Right ventricle myocardium inferior (tissue), 1 donor: ENCODE measurements at regions not wholly inside any gene's neighbourhood (a gene's known extent, or its start where the extent isn't known, plus 50 kb on each side); places are given as distances from the start of the nearest gene placed in this dataset.

ENCODE experiments used
- ATAC-seq: fragments of 200-7000 bp; cut with Tn5 transposase; one replicate; pipeline ENCODE4 v1.9.1; 2020; ENCODE audit warnings: mild to moderate bottlenecking, moderate library complexity
- DNase-seq: peaks from one replicate; pipeline ENCODE4 v3.0.0; 2021; ENCODE audit errors: missing footprints
- intact Hi-C: fragments of 100-400 bp; cut with DNase I; formaldehyde crosslinking; loops from one replicate; pipeline ENCODE4 v1.11.0; 2022
- donor health status: DM: no; HTN: yes; CAD: no; lungs with severe emphysema.

DNA sequence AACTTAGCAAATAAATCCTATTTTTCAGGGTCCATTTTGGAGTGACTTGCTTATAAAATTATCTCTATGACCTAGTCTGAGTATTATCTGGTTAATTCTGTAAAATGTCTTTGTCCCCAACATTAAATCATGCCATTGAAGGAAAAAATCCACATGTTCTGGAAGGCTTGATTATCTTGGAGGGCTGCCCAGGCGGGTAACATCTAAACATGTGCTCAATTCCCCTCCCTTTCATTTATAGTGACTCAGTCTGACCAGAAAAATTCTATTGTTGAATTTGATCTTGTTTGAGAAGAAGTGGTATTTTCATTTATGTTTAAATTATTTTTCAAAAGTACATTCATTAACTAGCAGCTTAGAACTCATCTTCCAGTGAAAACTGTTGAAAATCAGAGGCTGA, 55.4 kb upstream of the SLC10A7 start:
- intact Hi-C loops, result no loop called here
- ATAC-seq (no peak), DNase-seq (peak; percentile 4)

DNA sequence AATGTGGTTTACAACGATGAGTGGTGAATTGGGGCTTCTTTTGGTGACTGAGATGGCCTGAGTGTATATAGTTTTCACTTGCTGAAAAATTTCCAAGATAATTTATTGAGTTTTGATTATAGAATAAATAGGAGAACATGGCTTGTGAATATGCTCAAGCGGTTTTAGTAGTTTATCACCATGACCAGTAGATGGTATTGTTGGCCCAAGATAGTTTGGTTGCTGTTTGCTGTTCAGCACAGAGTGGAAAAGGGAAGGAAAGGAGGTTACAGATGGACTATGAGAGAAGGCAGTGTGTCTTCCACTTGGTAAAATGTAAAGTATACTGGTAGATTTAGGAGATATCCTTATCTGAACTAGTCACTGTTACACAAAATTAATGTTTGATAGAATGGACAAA, 55.8 kb upstream of the POU4F2 start:
- DNase-seq, result no peak
- ATAC-seq, result no peak
- intact Hi-C loops, result no loop called here

GRCh38 chr4:146585761-146586333, 52.8 kb upstream of the POU4F2 start:
- no peak for ATAC-seq
- intact Hi-C loops, result no loop called here

More at GRCh38 chr4:146585761-146586333, 52.8 kb upstream of the POU4F2 start:
- DNase-seq, result no peak
